HG03103 (cell line): ENCODE measurements at regions not wholly inside any gene's neighbourhood (a gene's known extent, or its start where the extent isn't known, plus 50 kb on each side); places are given as distances from the start of the nearest gene placed in this dataset.

Experiments used
- ATAC-seq: cut with Tn5 transposase; IDR thresholded peaks from one replicate; pipeline ENCODE4 v1.9.1; 2021; ENCODE audit warnings: low read depth; ENCODE audit not compliant: unreplicated experiment

- no peak for ATAC-seq
These were observed 225.2 kb upstream of the PGRMC2 start for GRCh38 chr4:128512767-128513322.

- no peak for ATAC-seq
These were observed 224.5 kb upstream of the PGRMC2 start for GRCh38 chr4:128512161-128512560.

DNA sequence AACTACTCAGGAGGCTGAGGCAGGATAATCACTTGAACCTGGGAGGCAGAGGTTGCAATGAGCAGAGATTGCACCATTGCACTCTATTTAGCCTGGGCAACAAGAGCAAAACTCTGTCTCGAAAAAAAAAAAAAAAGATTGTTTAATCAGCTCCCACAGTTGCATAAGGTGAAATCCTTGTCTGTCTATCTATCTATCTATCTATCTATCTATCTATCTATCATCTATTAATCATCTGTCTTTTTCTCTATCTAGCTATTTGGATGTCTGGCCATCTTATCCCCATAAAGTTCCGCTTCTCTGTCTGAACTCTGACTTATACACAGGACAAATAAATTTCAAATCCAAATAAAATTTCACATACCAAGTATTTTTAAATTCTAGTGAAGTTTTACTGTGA lies 223.2 kb upstream of the PGRMC2 start:
- no peak for ATAC-seq

DNA sequence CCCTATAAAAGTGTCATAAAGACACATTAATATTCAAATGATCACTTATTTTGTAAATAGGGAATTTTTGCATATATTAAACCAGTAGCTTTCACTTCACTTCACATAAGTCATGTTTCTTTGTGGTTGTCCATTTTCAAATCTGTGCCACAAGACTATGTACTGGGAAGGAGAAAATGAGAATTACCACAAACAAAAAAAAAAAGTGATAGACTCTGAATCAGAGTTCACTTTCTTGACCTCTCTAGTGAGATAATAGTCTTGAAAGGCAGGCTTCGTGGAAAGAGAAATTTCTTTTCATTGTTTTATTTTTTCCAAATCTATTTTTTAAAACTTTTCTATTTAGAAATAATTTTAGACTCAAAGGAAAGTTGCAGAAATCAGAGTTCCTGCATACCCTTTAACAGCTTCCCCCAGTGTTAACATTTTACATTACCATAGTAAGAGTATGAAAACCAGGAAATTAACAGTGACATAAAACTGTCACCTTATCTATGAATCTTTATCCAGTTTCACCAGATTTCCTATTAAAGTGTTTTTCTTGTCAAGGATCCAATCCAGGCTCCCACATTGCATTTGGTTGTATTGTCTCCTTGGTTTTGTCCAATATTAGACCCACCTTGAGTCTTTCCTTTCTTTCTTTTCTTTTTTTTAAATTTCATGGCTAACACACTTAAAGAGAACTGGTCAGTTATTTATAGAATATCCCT lies 215.4 kb upstream of the PGRMC2 start:
- ATAC-seq = no peak

DNA sequence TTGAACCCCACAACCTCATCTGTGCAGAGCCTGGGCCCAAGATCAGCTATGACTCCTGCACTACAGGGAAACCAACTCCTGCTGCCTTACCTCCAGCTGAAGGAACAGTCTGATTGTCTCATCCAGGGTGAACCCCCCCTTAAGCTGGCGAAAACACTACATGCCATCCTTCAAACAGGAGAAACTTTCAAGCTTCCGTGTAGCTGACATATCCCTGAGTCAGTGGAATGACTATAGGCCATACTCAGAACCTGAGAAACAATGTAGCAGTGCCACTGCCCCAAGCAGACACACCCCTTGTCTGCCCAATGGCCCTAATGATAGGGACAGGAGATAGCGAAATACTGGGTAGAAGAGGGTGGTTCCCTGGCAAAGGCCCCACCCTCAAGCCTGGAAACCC lies 213.6 kb upstream of the PGRMC2 start:
- ATAC-seq = no peak

DNA sequence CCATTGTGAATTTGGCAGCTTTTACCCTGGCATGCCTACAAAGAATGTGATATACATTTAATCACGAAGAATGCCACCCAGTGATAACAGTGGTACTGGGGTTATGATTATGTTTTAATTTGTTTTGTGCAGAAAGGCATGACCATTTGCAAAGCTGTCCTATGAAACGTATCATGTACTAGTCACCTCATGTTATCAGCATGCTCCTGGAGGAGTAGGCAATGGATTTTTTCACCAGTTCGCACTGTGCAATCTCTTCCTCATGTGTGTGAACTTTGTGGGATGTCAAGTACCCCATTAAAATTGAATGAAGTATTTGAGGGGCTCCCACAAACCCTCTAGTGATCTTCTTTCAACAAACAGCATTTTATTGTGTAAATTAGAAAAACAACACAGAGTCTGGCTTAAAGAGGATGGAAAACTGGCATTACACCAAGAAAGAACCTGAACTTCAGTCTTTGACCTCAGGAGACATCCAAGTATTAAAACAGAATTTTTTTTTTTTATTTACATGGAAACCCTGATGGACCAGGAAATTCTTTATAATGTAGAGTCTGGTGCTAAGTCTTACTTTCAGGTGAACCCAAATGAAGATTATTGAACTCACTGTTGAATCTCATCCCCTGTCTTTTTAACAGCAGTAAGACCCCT lies 200.6 kb upstream of the PGRMC2 start:
- no peak for ATAC-seq

- no peak for ATAC-seq
These were observed 197.3 kb upstream of the PGRMC2 start for GRCh38 chr4:128484896-128485295.

GRCh38 chr4:128483816-128484215 lies 196.2 kb upstream of the PGRMC2 start:
- ATAC-seq = no peak

GRCh38 chr4:128483041-128483440 lies 195.4 kb upstream of the PGRMC2 start:
- no peak for ATAC-seq

- ATAC-seq = no peak
These were observed 194.3 kb upstream of the PGRMC2 start for GRCh38 chr4:128481752-128482480.

DNA sequence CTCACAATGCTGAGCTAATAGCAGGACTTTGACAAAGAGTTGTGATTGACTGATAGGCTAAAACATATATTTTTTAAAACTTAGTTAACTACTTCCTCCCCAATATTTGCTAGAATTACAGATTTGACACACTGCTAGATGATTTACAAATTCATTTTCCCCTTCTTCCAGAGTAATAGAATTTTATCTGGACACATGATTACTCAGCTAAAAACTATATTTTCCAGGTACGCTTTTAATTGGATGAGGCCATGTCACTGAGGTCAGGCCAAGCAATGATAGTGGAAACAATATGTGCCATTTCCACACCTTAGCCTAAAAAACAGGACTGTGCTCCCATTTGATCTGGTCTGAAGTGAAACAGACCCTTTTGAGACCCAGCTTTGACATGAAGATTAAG lies 193.3 kb upstream of the PGRMC2 start:
- ATAC-seq = no peak

DNA sequence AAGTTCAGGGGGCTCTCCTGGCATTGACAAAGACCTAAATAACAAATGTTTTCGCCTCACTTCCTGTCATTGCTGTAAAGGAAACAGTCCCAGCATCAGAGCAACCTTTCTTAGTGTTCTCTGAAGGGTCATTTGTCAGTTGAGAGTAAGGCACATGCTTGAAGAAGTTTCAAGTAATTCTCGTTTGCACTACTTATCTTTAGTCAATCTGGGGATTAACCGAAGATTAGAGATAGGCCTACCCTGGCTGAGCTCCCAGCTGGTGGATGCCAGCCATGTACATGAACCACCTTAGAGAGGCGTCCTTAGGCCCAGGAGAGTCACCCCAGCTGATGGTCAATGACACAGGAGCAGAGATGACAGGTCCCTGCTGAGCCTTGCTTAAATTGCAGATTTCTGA lies 189.9 kb upstream of the PGRMC2 start:
- ATAC-seq = no peak

- ATAC-seq = no peak
These were observed 188.0 kb upstream of the PGRMC2 start for GRCh38 chr4:128475597-128475996.

DNA sequence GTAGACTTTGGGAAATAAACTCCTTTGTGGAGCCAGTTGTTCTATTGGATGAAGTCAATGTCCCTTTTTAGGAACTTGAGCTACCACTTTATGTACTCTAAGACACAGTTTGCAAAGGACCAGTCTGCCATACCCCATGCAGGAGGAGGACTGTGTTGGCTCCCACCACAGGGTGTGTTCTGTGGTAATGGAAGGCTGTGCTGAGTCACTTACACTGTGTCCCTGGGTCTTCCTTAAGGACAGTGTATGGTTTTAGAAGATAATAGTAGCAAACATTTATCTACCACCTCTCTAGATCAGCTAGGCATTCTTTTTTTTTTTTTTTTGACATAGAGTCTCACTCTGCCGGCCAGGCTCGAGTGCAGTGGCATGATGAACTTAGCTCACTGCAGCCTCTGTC lies 184.0 kb upstream of the PGRMC2 start:
- no peak for ATAC-seq

- no peak for ATAC-seq
These were observed 183.0 kb upstream of the PGRMC2 start for GRCh38 chr4:128470492-128471053.

- no peak for ATAC-seq
These were observed 180.7 kb upstream of the PGRMC2 start for GRCh38 chr4:128468123-128468989.

GRCh38 chr4:128465523-128465922 lies 177.9 kb upstream of the PGRMC2 start:
- no peak for ATAC-seq

GRCh38 chr4:128463006-128463405 lies 175.4 kb upstream of the PGRMC2 start:
- ATAC-seq = no peak

DNA sequence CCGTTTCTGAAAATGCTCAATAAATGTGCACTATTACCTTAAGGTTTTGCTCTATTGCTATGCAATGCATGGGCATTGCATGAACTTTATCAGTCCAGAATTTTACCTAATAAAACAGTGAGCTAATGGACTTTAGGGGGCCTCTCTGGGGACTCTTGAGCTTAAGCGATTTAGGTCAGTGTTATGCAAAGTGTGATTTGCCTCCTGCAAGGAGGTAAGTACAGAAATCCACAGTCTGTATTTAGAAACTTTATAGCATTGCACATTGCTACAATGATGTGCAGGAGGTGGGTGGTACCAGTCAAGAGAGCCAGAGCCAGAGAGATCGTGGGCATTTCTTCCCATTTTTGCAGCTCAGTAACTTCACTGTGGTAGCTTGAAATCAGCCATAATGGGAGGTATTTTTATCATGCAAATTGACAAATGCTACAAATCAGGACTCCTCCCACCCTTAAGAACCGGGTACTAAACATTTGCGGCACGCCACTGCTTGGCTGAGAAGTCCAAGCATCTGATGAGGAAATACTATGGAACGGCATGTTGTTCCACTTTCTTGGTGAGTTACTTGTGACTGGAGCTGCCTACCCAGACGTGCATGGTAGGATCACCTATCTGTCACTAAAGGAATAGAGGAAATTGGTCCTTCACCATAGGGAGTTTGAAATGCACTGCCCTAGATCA lies 174.6 kb upstream of the PGRMC2 start:
- no peak for ATAC-seq
